ENCODE measurements at regions not wholly inside any gene's neighbourhood (a gene's known extent, or its start where the extent isn't known, plus 50 kb on each side); places are given as distances from the start of the nearest gene placed in this dataset.
"Not testable (repeated sequence)": the region's sequence is repeated elsewhere in the genome, so short reads cannot be mapped to it uniquely, and the experiment has no call there.

GRCh38 chr2:194539425-194539824, 1117.6 kb upstream of the SLC39A10 start:
- DNase-seq (ENCODE audit: low read depth): no peak

GRCh38 chr2:194526121-194526520, 1130.9 kb upstream of the SLC39A10 start:
- DNase-seq (ENCODE audit: low read depth): no peak

DNA sequence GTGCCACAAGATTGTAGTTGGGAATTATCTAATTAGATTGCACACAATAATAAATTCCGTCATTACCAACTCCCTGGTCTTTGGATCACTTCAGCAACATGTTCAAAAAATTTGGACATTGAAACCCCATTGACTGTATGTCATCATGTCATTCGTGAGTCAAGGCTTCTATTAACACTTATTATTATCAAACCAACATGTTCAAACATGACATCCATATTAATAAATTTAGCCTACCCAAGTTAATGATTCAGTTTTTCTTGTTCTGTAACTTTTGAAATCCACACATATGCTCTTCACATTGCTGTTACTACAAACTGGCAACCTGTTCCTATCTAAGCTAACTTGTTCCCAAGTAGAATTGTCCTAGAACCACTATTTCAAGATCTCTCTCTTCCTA, 1142.7 kb upstream of the SLC39A10 start:
- no peak for DNase-seq (ENCODE audit: low read depth)

DNA sequence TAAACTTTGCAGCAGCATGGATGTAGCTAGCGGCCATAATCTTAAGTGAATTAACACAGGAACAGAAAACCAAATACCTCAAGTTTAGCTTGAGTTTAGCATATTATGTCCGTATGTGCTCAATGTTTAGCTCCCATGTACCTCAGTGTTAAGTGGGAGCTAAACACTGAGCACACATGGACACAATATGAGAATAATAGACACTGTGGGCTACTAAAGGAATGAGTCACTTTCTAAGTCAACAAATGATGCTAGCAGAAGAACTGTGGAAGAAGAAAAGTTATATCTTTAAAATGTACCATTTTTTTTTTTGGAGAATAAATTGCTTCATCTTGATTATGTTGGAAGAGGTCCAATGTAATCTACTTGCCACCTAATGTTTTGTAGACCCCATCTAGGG, 1146.0 kb upstream of the SLC39A10 start:
- not testable (repeated sequence) for DNase-seq (ENCODE audit: low read depth)

GRCh38 chr2:194504876-194505275, 1152.2 kb upstream of the SLC39A10 start:
- not testable (repeated sequence) for DNase-seq (ENCODE audit: low read depth)

DNA sequence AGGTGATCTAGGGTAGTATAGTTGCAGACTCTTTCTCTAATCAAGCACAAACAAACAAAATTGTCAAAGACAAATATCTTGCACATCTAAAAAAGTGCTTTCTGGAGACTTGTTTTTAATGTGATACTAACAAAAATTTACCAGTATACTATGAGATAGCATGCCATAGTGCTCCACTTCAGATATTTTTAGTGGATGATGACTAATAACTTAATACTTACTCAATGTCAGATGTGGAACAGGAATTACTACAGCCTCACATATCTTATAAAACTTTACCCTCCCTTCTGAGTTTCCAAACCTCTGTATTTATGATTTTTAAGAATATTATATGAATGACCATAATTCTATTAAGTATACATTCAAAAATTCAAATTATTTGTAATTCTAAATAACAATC, 1162.0 kb upstream of the SLC39A10 start:
- no peak for DNase-seq (ENCODE audit: low read depth)

GRCh38 chr2:194494401-194494800, 1162.6 kb upstream of the SLC39A10 start:
- DNase-seq (ENCODE audit: low read depth): no peak

- no peak for DNase-seq (ENCODE audit: low read depth)
These were observed 1165.5 kb upstream of the SLC39A10 start for GRCh38 chr2:194491409-194492115.

GRCh38 chr2:194486326-194486725, 1170.7 kb upstream of the SLC39A10 start:
- no peak for DNase-seq (ENCODE audit: low read depth)

- no peak for DNase-seq (ENCODE audit: low read depth)
These were observed 1174.0 kb upstream of the SLC39A10 start for GRCh38 chr2:194483041-194483440.

DNA sequence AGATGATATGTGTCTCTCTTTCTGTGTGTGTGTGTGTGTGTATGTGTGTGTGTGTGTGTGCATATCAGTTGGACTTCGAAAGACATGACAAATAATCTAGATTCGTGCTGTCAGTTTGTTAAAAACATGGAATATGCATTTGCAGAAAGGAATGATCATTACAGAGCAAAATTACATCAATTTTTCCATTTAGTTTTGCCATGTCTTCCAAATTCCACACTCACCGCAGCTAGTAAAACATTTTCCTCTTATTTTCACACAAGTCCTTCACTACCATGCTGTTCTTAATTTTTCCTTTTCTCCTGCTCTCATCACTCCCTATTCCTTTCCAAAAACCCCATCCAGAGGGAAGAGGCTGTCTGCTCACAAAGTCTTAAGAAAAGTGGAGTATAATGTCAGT, 1191.4 kb upstream of the SLC39A10 start:
- no peak for DNase-seq (ENCODE audit: low read depth)

DNA sequence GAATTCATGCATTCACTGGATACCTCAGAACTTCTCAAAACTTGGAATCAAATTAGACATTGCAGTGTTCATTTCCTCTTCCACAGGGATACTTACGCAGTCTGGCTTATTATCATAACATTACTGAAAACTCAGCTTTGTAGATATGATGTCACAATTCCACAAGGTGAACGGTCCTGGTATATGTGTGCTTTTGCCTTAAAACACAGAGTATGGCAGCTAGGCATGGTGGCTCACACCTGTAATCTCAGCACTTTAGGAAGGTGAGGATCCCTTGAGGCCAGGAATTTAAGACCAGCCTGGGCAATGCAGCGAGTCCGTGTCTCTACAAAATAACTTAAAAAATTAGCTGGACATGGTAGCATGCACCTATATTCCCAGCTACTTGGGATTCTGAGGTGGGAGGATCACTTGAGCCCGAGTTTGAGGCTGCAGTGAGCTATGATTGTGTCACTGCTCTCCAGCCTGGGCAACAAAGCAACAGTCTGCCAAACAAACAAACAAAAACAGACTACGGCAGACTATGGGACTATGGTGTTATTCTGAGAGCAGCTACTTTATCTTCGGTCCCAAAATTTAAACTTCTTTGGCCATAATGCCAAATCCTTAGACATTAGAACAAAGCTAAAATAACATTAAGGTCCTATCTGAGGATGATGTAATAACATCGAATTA, 1191.9 kb upstream of the SLC39A10 start:
- no peak for DNase-seq (ENCODE audit: low read depth)

- not testable (repeated sequence) for DNase-seq (ENCODE audit: low read depth)
These were observed 1194.1 kb upstream of the SLC39A10 start for GRCh38 chr2:194462883-194463282.

- DNase-seq (ENCODE audit: low read depth): no peak
These were observed 1201.7 kb upstream of the SLC39A10 start for GRCh38 chr2:194455358-194455757.

DNA sequence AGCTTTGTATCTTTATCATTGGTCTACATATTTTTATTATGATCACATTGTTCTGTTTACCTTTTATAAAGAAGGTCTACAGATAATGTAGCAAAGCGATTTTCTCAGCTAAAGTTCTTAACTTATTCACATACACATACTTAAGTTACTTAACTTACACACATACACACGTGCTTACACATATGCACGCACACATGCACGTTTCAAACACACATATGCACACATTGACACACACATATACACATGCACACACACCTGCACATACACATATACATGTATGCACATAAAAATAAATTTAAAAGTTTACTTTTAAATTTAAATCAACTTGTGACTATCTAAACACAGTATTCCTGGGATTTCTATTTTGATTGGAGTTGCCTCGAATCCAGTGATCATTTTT, 1204.5 kb upstream of the SLC39A10 start:
- DNase-seq (ENCODE audit: low read depth): no peak

GRCh38 chr2:194445226-194445625, 1211.8 kb upstream of the SLC39A10 start:
- no peak for DNase-seq (ENCODE audit: low read depth)

DNA sequence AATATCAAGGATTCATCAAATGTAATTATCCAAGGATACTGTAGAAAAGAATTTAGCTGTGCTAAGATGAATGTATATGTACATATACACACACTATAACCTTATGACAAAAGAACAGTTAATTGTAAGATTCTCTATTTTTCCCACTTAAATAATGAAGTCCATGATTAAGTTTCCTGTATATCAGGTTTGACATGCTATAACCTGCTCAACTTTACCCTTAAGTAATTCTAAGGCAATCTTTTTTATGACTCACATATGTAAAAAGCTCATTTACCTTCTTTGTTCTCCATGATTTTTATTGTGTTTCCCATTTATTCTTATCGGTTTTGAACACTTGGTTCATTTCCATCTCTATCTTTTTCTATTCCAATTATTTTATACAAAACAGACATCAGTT, 1213.1 kb upstream of the SLC39A10 start:
- DNase-seq (ENCODE audit: low read depth): no peak

GRCh38 chr2:194424683-194425209, 1232.3 kb upstream of the SLC39A10 start:
- DNase-seq (ENCODE audit: low read depth): no peak

DNA sequence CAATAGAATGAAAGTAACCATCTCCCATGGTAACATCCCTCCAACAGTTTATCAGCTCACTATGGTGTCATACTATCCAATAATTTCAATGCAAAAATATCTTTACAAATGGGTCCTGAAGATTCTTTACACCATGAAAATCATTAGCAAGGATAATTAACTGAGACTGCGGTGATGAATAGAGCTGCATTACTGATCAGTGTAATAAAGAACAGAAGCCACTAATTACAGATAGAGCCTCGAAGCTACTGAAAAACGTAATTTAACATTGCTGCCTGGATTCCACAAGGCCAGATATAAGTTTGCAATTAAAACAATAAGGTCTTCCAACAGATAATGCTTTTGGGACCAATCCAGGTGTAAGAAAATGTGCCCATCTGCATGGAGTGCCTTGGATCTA, 1245.8 kb upstream of the SLC39A10 start:
- DNase-seq (ENCODE audit: low read depth): no peak

DNA sequence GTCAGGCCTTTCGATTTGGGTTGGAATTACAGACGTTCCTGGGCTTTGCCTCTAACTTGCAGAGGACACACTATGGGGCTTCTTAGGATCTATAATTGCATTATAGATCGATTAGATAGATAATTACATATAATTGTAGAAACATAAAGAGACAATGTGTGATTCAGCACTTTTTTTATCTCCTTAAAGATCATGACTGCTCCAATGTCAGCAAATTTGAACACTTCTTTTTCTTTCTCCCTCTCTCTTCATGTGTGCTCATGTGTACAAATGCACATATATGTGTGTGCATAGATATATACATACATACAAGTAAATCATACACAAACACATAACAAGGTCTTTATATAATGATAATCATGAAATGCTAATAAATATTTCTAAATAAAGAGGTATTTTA, 1261.2 kb upstream of the SLC39A10 start:
- DNase-seq (ENCODE audit: low read depth): no peak

GRCh38 chr2:194385376-194385775, 1271.7 kb upstream of the SLC39A10 start:
- DNase-seq (ENCODE audit: low read depth): no peak

- no peak for DNase-seq (ENCODE audit: low read depth)
These were observed 1273.6 kb upstream of the SLC39A10 start for GRCh38 chr2:194383401-194383800.

DNA sequence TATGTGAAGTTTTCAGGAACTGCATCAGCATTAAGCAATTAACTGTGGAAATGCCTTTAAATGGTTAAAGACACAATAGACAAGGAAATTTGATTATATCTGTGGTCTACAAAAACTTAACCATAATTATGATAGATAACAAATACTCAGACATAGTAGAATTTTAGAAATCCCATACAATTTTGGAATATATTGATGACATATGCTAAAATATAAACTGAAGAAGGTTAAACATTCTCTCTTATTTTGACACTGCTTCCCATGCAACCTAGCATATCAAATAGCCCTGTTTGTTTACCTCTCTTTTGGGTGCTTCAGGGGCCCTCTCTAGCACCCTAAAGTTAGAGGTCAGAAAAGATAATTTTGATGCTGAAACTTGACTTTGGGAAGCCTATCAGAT, 1274.8 kb upstream of the SLC39A10 start:
- no peak for DNase-seq (ENCODE audit: low read depth)

GRCh38 chr2:194380011-194380410, 1277.0 kb upstream of the SLC39A10 start:
- DNase-seq (ENCODE audit: low read depth): no peak

All from fibroblast of the conjunctiva (primary cell).